ENCODE measurements at regions not wholly inside any gene's neighbourhood (a gene's known extent, or its start where the extent isn't known, plus 50 kb on each side); places are given as distances from the start of the nearest gene placed in this dataset.
A peak's percentile ranks its signal among the peaks of the same experiment; 100 is the strongest.

DNA sequence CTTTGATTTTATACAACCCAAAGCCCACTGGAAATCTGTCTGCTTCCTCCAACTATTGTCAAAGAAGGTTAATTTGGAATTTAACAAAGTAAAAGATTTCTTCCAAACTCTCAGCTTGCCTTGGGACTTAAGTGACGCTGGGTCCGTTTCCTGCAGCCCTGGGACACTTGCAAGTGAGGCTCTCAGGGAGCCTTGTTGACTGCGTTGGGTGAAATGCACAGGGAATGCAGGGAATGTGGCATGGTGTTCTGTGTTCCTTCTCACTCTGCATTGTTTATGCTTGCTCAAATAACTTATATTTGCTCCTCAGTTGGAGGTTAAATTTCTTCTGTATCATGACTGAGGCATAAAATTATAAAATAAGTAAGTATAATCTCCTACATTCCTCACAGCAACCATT lies 60.9 kb upstream of the TJP1 start:
- no peak overlapping the region for H3K4me3 ChIP-seq (replicated peaks; ENCODE audit: low read depth, low read length)
- DNase-seq (ENCODE audit: low read depth): peak; percentile 11
- no peak for TF ChIP-seq CTCF (IDR thresholded peaks at IDR 0.05; ENCODE audit: low read length, missing control alignments)

GRCh38 chr15:29880886-29881285 lies 58.6 kb upstream of the TJP1 start:
- H3K4me3 ChIP-seq (replicated peaks; ENCODE audit: low read depth, low read length): no peak overlapping the region
- no peak for DNase-seq (ENCODE audit: low read depth)
- TF ChIP-seq CTCF (IDR thresholded peaks at IDR 0.05; ENCODE audit: low read length, missing control alignments): no peak

DNA sequence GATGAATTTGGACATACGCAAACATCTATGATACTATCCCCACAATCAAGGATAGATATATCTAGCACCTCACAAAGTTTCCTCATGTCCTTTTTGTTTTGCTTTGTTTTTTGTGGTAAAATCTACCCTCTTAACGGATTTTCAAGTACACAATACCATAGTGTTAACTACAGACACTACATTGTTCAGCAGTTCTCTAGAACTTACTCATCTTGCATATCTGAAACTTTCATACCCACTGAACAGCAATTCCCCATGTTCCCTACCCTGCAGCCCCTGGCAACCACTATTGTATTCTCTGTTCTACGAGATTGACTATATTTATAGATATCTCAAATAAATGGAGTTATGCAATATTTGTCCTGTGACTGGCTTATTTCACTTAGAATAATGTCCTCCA lies 58.1 kb upstream of the TJP1 start:
- DNase-seq (ENCODE audit: low read depth): no peak
- TF ChIP-seq CTCF (IDR thresholded peaks at IDR 0.05; ENCODE audit: low read length, missing control alignments): no peak
- H3K4me3 ChIP-seq (replicated peaks; ENCODE audit: low read depth, low read length): no peak overlapping the region

DNA sequence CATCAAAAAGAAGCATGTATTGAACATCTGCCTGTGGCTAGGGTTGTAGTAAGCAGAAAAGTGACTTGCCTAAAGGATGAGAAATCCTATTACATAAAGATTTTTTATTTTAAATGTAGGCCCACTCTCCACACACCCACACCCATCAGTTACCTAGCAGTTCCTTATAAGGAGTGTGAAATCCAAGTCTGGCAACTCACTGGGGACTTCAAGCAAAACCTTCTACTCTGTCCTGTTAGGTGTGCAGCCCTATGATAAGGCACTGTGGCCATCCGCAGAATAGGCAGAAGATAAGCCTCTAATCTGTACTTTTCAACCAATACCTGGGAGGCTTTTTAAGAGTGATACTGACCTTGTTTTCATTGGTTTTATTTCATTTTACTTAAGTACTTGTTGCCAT lies 52.7 kb upstream of the TJP1 start:
- DNase-seq (ENCODE audit: low read depth): no peak
- TF ChIP-seq CTCF (IDR thresholded peaks at IDR 0.05; ENCODE audit: low read length, missing control alignments): no peak
- H3K4me3 ChIP-seq (replicated peaks; ENCODE audit: low read depth, low read length): no peak overlapping the region

GRCh38 chr15:29873947-29874411 lies 51.7 kb upstream of the TJP1 start:
- H3K4me3 ChIP-seq (replicated peaks; ENCODE audit: low read depth, low read length): no peak overlapping the region
- no peak for TF ChIP-seq CTCF (IDR thresholded peaks at IDR 0.05; ENCODE audit: low read length, missing control alignments)
- DNase-seq (ENCODE audit: low read depth): no peak

DNA sequence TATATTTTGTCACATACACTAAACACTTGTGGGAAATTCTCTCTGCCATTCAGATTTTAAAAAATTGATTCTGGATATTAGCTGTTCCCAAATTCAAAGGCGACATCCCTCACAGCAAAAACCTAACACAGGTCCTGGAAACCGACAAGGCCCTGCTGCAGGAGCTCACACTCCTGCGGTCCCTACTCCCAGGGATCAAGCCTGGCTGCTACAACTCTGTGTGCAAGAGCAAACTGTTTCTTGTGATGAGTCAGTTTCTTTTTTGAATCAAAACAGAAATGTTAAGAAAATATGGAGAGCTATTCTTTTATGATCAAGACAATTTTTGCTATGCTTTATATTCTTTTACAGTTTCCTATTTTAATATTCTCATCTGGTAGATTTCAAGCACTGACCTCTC lies 51.0 kb upstream of the TJP1 start:
- no peak overlapping the region for H3K4me3 ChIP-seq (replicated peaks; ENCODE audit: low read depth, low read length)
- no peak for DNase-seq (ENCODE audit: low read depth)
- TF ChIP-seq CTCF (IDR thresholded peaks at IDR 0.05; ENCODE audit: low read length, missing control alignments): no peak

DNA sequence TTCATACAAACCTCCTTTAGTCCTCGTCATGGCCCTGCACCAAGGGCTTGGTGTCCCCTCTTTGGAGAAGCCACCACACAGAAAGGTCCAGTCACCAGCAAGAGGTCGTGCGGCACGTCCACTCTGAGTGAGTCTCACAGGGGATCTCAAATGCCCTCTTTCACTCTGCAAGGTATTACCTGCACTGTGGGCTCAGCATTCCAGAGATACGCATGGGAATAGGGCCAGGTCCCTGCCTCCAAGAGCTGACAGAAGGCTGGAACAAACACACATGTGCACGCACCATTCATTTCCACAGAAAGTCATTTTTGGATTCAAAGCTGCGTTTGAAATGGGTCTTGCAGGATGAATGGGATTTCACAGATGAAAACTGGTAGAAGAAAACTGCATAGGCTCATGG lies 50.4 kb upstream of the TJP1 start:
- H3K4me3 ChIP-seq (replicated peaks; ENCODE audit: low read depth, low read length): no peak overlapping the region
- no peak for TF ChIP-seq CTCF (IDR thresholded peaks at IDR 0.05; ENCODE audit: low read length, missing control alignments)
- no peak for DNase-seq (ENCODE audit: low read depth)
